RWPE1 (cell line): ENCODE measurements at regions not wholly inside any gene's neighbourhood (a gene's known extent, or its start where the extent isn't known, plus 50 kb on each side); places are given as distances from the start of the nearest gene placed in this dataset.

Source experiments
- CTCF ChIA-PET: fragments of 350-600 bp; sonication (Branson Sonifier 250); formaldehyde crosslinking; extraction: SDS; loops from one replicate; lab custom pipeline; 2021; lab: Yijun Ruan, JAX
- POLR2A ChIA-PET: fragments of 400-600 bp; formaldehyde crosslinking; extraction: SDS; loops from one replicate; lab custom pipeline; 2020; ENCODE audit warnings: antibody characterized with exemption; ENCODE audit not compliant: low non-redundant PET; lab: Yijun Ruan, JAX
- DNase-seq: peaks from one replicate; pipeline ENCODE4 v3.0.0; 2012; ENCODE audit warnings: low spot score
- H3K27ac ChIP-seq: fragments of 450-650 bp; 2 replicates; pipeline ENCODE4 v1.5.1; 2017
- TF ChIP-seq, protein P1 (sequence below): fragments of 450-650 bp; conservative IDR thresholded peaks from 2 replicates; pipeline ENCODE4 v1.5.1; 2017; ENCODE audit warnings: low read depth, mild to moderate bottlenecking

DNA sequence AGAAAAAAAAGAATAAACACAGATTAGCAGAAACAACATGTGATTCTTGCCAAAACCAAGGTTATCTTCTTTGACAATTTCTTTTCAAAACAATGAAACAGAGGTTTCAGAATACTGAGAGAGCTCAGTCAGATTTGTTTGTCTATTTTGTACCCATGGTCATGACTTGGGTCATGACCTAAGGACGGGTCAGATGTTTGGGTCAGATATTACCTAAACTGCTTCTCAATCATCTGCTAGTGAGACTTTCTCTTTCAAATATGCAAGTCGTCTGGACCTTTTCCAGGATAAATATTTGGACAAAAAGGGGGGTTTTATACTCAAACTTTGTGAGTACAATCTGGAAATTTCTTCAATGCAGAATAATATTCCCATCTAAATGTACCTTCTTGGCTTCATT, 148.3 kb upstream of the USP38 start:
- CTCF ChIA-PET = no interaction called here
- POLR2A ChIA-PET = no interaction called here
- no peak overlapping the region for H3K27ac ChIP-seq
- TF ChIP-seq, protein P1, sequence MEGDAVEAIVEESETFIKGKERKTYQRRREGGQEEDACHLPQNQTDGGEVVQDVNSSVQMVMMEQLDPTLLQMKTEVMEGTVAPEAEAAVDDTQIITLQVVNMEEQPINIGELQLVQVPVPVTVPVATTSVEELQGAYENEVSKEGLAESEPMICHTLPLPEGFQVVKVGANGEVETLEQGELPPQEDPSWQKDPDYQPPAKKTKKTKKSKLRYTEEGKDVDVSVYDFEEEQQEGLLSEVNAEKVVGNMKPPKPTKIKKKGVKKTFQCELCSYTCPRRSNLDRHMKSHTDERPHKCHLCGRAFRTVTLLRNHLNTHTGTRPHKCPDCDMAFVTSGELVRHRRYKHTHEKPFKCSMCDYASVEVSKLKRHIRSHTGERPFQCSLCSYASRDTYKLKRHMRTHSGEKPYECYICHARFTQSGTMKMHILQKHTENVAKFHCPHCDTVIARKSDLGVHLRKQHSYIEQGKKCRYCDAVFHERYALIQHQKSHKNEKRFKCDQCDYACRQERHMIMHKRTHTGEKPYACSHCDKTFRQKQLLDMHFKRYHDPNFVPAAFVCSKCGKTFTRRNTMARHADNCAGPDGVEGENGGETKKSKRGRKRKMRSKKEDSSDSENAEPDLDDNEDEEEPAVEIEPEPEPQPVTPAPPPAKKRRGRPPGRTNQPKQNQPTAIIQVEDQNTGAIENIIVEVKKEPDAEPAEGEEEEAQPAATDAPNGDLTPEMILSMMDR = no peak
- DNase-seq = no peak

DNA sequence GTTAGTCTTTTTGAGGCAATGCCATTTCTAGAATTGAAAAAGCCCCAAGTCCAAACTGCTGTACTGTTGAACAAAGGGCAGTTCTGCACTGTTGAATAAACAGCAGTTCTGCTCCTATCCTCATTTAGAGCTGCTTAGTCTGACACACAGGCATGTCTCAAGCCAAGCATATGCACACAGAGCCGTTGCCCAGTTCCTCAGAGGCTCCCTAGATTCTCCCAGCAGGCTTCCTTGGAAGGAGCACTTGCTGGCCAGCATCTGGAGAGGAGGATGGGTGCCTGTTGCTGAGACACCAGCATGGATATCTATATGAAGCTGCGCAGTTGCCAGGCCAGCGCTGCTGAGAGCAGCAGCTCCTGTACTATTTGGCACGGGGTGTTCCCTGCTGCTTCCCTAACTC, 138.3 kb upstream of the USP38 start:
- no peak for DNase-seq
- ChIA-PET POLR2A (no interaction called here), CTCF (interaction anchor here (0.6 kb wide), 1 partner anchor 1836 kb away, joined by 3 read pairs; no protein-coding TSS in a partner anchor)
- H3K27ac ChIP-seq = no peak overlapping the region
- TF ChIP-seq, protein P1 = no peak

DNA sequence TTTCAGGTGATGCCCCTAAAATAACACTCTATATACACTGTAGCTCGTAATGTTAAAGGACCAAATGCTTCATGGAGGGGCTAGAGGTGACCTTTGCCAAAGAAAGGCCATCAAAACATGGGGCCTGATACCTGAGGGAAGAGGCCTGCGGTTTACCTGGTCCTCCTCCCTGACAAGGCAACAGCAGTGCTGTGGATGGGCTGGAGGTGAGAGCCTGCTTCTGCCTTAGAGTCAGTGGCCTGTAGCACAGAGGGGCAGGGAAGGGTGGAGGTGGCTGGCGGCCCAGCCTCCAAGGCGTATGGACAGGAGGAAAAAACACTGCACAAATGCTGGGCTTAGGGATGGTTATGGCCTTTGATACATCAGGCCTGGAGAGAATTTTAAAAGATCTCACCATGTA, 137.8 kb upstream of the USP38 start:
- TF ChIP-seq, protein P1 = no peak
- POLR2A ChIA-PET = no interaction called here
- DNase-seq = no peak
- H3K27ac ChIP-seq = no peak overlapping the region
- CTCF ChIA-PET = interaction anchor here (0.6 kb wide), 1 partner anchor 1836 kb away, joined by 3 read pairs; no protein-coding TSS in a partner anchor

DNA sequence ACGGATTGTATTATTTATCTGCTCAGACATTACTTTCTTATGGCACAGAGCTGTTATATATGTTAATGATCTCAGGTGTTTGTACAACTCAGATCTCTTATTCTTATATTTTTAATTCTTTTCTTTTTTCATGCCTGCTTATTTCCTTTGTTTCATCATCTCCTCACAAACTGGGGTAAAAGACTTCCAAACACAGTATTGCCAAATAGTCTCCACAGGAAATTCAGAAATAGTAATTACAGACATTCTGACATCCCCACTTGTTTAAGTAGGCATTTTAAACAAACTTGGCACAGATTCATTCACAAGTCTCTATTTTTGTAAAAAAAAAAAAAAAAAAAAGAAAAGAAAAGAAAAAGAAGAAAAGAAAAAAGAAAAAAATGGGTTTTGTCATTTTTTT, 129.7 kb upstream of the USP38 start:
- CTCF ChIA-PET = interaction anchor here (0.6 to 0.7 kb wide), 2 partner anchors 35 to 617 kb away, joined by 3 to 7 read pairs; no protein-coding TSS in a partner anchor
- POLR2A ChIA-PET = no interaction called here
- TF ChIP-seq, protein P1 = no peak
- no peak for DNase-seq
- no peak overlapping the region for H3K27ac ChIP-seq

DNA sequence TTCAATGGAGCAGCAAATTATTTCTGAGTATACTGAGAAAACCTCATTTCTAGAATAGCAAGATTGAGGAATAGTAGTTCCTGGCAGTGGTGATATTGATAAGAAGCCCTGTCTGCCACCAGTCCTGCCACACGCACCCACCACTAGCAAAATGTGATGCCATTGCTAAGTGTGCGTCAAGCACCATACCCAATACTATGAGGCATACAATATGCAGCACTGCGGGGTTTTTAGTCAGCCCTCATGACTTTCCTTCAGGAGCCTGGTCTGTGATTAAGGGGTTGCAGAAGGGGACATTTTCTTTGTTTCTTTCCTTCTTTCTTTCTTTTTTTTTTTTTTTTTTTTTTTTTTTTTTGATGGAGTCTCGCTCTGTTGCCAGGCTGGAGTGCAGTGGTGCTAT, 128.7 kb upstream of the USP38 start:
- TF ChIP-seq, protein P1 = no peak
- ChIA-PET POLR2A (no interaction called here), CTCF (no interaction called here)
- no peak for DNase-seq
- no peak overlapping the region for H3K27ac ChIP-seq

DNA sequence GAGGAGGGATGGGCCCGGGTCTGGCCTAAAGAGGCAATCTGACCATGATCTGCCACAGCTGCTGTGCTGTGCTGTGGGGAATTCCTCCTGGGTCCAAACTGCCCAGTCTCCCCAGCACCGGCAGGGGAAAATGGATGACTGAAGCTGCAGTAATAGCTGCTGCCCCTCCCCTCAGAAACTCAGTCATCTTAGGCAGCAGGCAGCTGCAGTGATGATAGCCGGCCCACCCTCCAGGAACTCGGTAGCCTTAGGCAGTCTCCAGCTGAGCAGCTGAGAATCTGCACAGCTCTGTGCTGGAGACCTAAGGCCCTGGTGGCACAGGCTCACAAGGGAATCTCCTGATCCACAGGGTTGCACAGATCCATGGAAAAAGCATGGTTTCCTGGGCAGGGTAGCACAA, 113.4 kb upstream of the USP38 start:
- ChIA-PET CTCF (no interaction called here), POLR2A (no interaction called here)
- no peak for DNase-seq
- TF ChIP-seq, protein P1 = no peak
- H3K27ac ChIP-seq = no peak overlapping the region

DNA sequence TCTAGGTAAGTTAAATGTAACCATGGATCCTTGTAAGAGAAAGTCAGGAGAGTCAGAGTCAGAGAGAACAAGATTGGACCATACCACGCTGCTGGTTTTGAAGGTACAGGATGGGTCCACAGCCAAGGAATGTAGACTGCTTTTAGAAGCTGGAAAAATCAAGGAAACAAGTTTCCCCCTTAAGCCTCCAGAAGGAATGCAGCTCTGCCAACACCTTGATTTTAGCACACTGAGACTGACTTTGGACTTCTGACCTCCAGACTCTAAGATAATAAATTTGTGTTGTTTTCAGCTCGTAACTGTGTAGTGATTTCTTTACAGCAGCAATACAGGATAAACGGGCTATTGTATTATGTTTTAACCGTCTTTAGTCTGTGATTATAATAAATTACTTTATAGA, 108.0 kb upstream of the USP38 start:
- POLR2A ChIA-PET = no interaction called here
- TF ChIP-seq, protein P1 = no peak
- no peak overlapping the region for H3K27ac ChIP-seq
- CTCF ChIA-PET = interaction anchor here (0.6 to 0.7 kb wide), 2 partner anchors 34 to 92 kb away, joined by 3 to 4 read pairs; no protein-coding TSS in a partner anchor
- no peak for DNase-seq
